Stimulated activated CD8-positive, alpha-beta memory T cell treated with anti-CD3 and anti-CD28 coated beads, Interleukin-7, amount 100 ng/mL, for 1 hour (primary cell): ENCODE measurements at regions not wholly inside any gene's neighbourhood (a gene's known extent, or its start where the extent isn't known, plus 50 kb on each side); places are given as distances from the start of the nearest gene placed in this dataset.

Experiments used
- DNase-seq, 2 donors: peaks; one replicate each; pipeline ENCODE4 v3.0.0-alpha.2; 2020; ENCODE audit warnings: low read depth in 2 of 2

- peak in 1 of 2 donors; percentile 20 for DNase-seq
Observed at GRCh38 chr11:35077709-35078469, 61.1 kb upstream of the CD44 start.

- no peak for DNase-seq
Observed at GRCh38 chr11:35078470-35078735, 60.6 kb upstream of the CD44 start.

DNA sequence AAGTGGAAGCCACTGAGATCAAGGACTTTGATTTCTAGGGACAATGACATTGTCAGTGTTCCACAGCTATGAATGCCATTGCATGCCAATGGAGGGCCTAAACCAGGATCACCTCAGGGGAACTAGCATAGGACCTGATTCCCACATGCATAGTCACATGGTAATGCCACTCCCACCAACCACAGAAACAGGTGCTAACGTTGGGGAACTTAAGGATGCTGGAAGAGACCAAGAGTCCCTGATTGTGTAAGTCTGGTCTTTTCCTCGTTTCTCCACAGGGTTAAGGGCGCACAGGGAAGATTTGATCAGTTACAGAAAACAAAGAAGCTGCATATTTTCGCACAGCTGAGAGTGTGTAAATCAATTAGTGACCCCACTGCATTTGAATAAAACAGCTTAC, 59.4 kb upstream of the CD44 start:
- no peak for DNase-seq

- DNase-seq: peak; percentile 53 to 54
Observed at GRCh38 chr11:35082321-35083180, 56.4 kb upstream of the CD44 start.

- no peak for DNase-seq
Observed at GRCh38 chr11:35083181-35083430, 55.9 kb upstream of the CD44 start.

DNA sequence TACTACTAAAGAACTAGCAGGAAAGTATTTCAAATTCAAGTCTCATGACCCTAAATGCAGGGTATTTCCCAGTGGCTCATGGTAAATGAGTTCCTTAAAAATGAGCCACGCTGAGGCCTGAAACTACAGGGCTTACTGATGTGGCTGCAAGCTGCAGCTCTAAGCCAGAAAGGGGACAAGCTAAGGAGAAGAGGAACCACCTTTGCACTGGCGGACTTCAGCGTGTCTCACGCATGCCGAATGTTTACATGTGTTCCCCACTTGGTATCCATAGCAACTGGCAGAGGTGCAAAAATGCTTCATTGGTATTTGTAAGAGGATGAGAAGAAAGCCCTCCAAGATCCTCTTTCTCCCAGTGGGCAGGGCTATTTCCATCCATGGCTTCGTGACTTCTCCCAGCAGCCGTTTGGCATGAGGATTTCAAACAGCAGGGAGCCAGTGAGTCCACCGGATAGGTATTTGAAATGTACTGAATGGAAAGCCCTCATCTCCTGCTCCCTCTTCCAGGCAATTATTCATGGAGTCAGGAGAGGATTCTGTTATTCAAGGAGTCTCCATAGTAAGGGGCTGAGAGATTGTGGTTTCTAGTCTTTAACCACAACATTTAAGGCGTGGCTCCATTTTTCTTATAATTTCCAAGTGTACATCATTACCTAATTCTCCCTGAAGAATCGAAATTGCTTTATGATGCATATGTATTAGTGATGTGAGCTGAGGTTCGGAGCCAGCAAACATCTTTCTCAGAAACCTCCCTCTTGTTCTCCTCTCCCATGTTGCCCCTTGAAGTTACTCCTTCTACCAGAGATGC, 55.3 kb upstream of the CD44 start:
- DNase-seq: peak; percentile 26 to 34

- no peak for DNase-seq
Observed at GRCh38 chr11:35084817-35085440, 54.0 kb upstream of the CD44 start.

DNA sequence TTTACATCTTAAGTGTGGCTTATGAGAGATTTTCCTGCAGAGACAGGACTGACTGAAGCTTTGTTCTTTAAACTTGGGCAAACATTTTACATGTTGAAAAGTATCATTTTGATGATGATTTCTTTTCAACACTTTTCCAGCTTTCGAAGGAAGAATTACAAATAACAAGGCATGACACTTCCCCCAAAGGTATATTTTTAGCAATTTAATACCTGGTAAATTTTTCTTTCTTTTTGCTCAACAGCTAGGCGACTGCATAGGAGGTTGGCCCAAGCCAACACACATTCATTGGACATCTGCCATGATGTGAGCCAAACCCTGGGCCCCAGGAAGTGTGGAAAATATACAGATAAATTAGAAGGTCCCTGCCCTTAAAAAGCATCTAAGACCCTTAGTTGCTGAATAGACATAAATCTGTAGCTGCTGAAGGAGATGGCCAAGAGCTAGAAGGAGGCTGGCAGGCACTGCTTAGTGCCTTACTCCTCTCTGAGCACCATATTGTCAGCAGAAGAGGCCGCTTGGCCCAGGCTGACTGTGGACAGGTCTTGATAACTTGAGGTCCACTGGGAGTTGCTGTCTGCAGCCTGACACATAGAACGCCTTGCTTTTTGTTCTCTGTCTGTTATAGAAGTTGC, 53.3 kb upstream of the CD44 start:
- no peak for DNase-seq

- no peak for DNase-seq
Observed at GRCh38 chr11:35087648-35088047, 51.3 kb upstream of the CD44 start.

DNA sequence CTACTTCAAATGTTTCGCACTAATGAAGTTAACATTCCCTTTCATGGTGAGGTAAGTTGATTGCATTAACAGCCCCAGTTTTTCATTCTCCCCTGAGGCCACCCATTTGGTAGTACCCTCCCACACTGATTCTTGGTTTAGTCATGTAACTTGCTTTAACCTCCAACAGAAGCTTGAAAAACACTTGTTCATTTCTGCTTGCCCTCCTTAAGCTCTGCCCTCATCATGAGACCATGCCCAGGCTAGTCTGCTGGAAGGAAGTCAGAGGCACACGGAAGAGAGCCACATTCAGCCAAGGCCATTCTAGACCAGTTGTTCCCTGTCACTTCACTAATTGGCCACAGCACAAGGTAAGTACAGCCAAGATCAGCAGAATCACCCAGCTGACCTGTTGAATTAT, 50.7 kb upstream of the CD44 start:
- no peak for DNase-seq

DNA sequence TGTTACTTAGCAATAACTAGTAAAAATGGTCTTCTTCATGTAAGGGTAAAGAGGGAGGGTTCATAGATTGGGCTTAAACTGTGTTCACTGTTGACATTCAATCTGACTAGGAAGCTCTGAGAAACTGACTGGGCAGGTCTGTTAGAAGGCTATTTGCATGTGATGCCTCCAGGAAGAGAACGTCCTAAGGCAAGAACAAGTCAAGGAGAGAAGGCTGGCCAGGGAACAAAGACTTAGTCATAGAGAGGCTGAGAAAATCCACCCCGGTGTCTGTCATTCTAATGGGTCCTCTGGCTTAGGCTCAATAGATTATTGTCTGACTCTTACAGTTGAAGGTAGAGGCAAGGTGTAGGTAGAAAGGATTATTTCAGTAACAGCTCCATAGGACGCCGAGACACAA, 50.3 kb upstream of the CD44 start:
- DNase-seq: no peak
